Tibial nerve (tissue), 3 donors: ENCODE measurements at regions not wholly inside any gene's neighbourhood (a gene's known extent, or its start where the extent isn't known, plus 50 kb on each side); places are given as distances from the start of the nearest gene placed in this dataset.

Experiments used
- CTCF ChIP-seq, 5 experiments: fragments of 200-600 bp in 3 of 5; fragments of 450-650 bp in 2 of 5; sonication (generic) in 3 of 5; IDR thresholded peaks; one replicate each; pipeline ENCODE4 v1.5.1; 2016 to 2019; ENCODE audit warnings: antibody characterized with exemption in 5 of 5, mild to moderate bottlenecking in 3 of 5, moderate library complexity in 2 of 5
- POLR2A ChIP-seq, 2 donors: fragments of 450-650 bp; IDR thresholded peaks; one replicate each; pipeline ENCODE4 v1.6.1; 2017; ENCODE audit warnings: antibody characterized with exemption in 2 of 2, mild to moderate bottlenecking in 2 of 2, moderate library complexity in 2 of 2

GRCh38 chr3:55330756-55331155 lies 156.3 kb downstream of the WNT5A start:
- no peak for TF ChIP-seq CTCF (IDR thresholded peaks at IDR 0.05)
- TF ChIP-seq POLR2A (IDR thresholded peaks at IDR 0.05) = no peak
